ENCODE measurements at regions not wholly inside any gene's neighbourhood (a gene's known extent, or its start where the extent isn't known, plus 50 kb on each side); places are given as distances from the start of the nearest gene placed in this dataset.

- TF ChIP-seq, protein P1, sequence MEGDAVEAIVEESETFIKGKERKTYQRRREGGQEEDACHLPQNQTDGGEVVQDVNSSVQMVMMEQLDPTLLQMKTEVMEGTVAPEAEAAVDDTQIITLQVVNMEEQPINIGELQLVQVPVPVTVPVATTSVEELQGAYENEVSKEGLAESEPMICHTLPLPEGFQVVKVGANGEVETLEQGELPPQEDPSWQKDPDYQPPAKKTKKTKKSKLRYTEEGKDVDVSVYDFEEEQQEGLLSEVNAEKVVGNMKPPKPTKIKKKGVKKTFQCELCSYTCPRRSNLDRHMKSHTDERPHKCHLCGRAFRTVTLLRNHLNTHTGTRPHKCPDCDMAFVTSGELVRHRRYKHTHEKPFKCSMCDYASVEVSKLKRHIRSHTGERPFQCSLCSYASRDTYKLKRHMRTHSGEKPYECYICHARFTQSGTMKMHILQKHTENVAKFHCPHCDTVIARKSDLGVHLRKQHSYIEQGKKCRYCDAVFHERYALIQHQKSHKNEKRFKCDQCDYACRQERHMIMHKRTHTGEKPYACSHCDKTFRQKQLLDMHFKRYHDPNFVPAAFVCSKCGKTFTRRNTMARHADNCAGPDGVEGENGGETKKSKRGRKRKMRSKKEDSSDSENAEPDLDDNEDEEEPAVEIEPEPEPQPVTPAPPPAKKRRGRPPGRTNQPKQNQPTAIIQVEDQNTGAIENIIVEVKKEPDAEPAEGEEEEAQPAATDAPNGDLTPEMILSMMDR (conservative IDR thresholded peaks at IDR 0.05; ENCODE audit: low read depth, low read length), result no peak
- no peak for TF ChIP-seq EZH2 (IDR thresholded peaks at IDR 0.05; ENCODE audit: borderline replicate concordance, low read depth, low read length, poor library complexity, severe bottlenecking)
Observed at GRCh38 chr9:134539586-134540194, 101.9 kb upstream of the COL5A1 start.
